ENCODE measurements at regions not wholly inside any gene's neighbourhood (a gene's known extent, or its start where the extent isn't known, plus 50 kb on each side); places are given as distances from the start of the nearest gene placed in this dataset.

DNA sequence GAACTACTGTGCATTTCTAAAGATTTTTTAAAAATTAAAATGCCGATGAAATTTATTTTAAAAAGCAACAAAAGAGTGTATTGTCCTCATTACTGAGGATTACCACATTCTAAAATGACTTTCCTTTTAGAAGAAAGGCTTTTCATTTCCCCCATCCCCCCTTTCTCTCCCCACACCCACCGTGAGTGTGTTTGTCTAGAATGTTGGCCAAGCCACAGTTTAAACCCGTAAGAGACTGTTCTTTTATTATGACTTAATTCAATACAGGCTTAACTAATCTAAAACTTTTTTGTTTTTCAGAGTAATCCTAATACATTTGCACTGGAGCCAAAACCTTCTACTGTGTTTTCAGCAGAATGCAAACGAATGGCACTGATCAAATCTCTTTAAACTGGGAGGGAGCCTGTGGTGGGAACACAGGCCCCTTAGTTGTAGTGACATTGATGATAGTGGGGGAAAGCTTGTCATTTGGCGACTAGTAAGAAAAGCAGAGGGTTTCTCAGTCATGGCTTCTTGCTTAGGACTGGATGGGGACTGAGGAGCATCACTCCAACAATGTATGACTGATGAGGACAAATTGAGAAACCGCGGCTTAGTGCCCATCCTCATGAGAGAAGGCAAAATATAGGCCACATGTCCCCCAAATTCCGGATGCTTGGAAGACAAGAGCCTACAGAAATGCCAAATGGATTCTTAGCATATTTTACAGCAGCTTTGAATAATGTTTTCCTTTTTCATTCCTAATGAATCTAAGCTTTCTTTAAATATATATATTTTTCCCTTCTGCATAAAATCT, 154.0 kb upstream of the SMIM21 start:
- H3K36me3 ChIP-seq: no peaks in the 10 kb centered on the region
- H3K27me3 ChIP-seq: no peaks in the 10 kb centered on the region
- intact Hi-C loops (cut with DNase I; ENCODE audit: low total_unique reads): no loop called here
- DNase-seq: no peak
- no peak overlapping the region for H3K4me3 ChIP-seq
- TF ChIP-seq POLR2A (IDR thresholded peaks at IDR 0.05) (no peak), CTCF (IDR thresholded peaks at IDR 0.05 in 4 of 5, conservative IDR thresholded peaks at IDR 0.05 in 1 of 5) (no peak)
- no peaks in the 10 kb centered on the region for H3K4me1 ChIP-seq
- H3K27ac ChIP-seq: no peak overlapping the region
- no peak for ATAC-seq
- in situ Hi-C loops (cut with MboI; ENCODE audit: low sequenced_read_pairs in 4 of 4): loop anchor here in 1 of 4 donors (25.0 kb wide), 1 partner anchor 94 kb away; no protein-coding TSS in a partner anchor
- no peaks in the 10 kb centered on the region for H3K9me3 ChIP-seq

DNA sequence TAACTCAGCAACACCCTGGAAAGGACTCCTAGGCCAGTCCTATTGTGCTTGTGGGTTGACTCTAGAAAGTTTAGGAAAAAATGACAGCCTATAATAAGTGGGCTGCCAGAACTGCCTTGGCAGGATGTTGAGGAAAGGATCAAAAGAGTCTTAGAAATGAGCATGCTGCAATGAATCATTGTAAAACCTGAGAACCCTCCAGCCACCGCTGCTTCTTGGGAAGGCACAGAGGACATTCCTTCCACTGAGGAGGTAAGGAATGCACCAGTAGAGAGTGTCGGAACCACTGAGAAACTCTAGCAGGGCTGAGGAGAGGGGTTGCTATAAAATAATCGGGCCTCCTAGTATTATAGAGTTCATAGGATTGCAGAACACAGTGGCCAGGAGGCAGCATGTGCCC, 146.7 kb upstream of the SMIM21 start:
- intact Hi-C loops (cut with DNase I; ENCODE audit: low total_unique reads): no loop called here
- in situ Hi-C loops (cut with MboI; ENCODE audit: low sequenced_read_pairs in 4 of 4): no loop called here
- TF ChIP-seq POLR2A (IDR thresholded peaks at IDR 0.05): no peak
- no peak for TF ChIP-seq CTCF (IDR thresholded peaks at IDR 0.05 in 4 of 5, conservative IDR thresholded peaks at IDR 0.05 in 1 of 5)

DNA sequence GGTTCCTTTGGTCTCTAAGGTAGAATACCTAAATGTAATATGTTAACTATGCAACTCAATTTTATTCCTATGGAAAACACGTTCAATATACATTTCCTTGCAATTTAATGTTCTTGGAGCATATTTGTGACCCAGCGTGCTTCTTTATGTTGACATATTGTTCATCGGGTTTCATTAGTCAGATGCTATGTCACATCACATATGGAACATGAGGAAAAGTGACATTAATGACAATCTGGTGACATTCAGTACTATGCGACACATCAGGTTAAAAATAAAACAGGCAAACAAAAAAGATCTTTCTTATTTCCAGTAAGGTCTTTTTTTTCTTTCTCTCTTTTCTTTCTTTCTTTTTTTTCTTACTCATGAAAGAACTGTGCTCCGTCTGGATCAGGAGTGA, 135.6 kb upstream of the SMIM21 start:
- H3K9me3 ChIP-seq: no peaks in the 10 kb centered on the region
- H3K4me1 ChIP-seq: no peaks in the 10 kb centered on the region
- ATAC-seq (no peak), DNase-seq (no peak)
- H3K36me3 ChIP-seq: no peaks in the 10 kb centered on the region
- intact Hi-C loops (cut with DNase I; ENCODE audit: low total_unique reads): no loop called here
- H3K27ac ChIP-seq: no peak overlapping the region
- in situ Hi-C loops (cut with MboI; ENCODE audit: low sequenced_read_pairs in 4 of 4): no loop called here
- no peak overlapping the region for H3K4me3 ChIP-seq
- TF ChIP-seq CTCF (IDR thresholded peaks at IDR 0.05 in 4 of 5, conservative IDR thresholded peaks at IDR 0.05 in 1 of 5) (no peak), POLR2A (IDR thresholded peaks at IDR 0.05) (no peak)
- no peaks in the 10 kb centered on the region for H3K27me3 ChIP-seq

More for the DNA sequence above, 146.7 kb upstream of the SMIM21 start:
- Histone ChIP-seq H3K4me1 (no peaks in the 10 kb centered on the region), H3K9me3 (no peaks in the 10 kb centered on the region), H3K27ac (no peak overlapping the region), H3K4me3 (no peak overlapping the region), H3K27me3 (no peaks in the 10 kb centered on the region), H3K36me3 (no peaks in the 10 kb centered on the region)
- no peak for DNase-seq
- no peak for ATAC-seq

- no peak overlapping the region for H3K4me3 ChIP-seq
- intact Hi-C loops (cut with DNase I; ENCODE audit: low total_unique reads): no loop called here
- H3K27ac ChIP-seq: no peak overlapping the region
- DNase-seq: no peak
- no peak for TF ChIP-seq POLR2A (IDR thresholded peaks at IDR 0.05)
- TF ChIP-seq CTCF (IDR thresholded peaks at IDR 0.05 in 4 of 5, conservative IDR thresholded peaks at IDR 0.05 in 1 of 5): no peak
- no peaks in the 10 kb centered on the region for H3K9me3 ChIP-seq
- no peak for ATAC-seq
- H3K36me3 ChIP-seq: no peaks in the 10 kb centered on the region
- in situ Hi-C loops (cut with MboI; ENCODE audit: low sequenced_read_pairs in 4 of 4): no loop called here
- no peaks in the 10 kb centered on the region for H3K4me1 ChIP-seq
- H3K27me3 ChIP-seq: no peaks in the 10 kb centered on the region
These were observed 134.7 kb upstream of the SMIM21 start for GRCh38 chr18:75562216-75562615.
